IMR-90 (cell line): ENCODE measurements at regions not wholly inside any gene's neighbourhood (a gene's known extent, or its start where the extent isn't known, plus 50 kb on each side); places are given as distances from the start of the nearest gene placed in this dataset.

Experiments
- ATAC-seq: fragments of 200-7000 bp; cut with Tn5 transposase; 2 replicates; pipeline ENCODE4 v1.9.1; 2020; ENCODE audit warnings: low read depth, mild to moderate bottlenecking, moderate library complexity
- BruUV-seq: library from RNA; stranded (reverse); fragments of 400-500 nt; replicated peaks from 2 replicates; lab custom pipeline; 2021; lab: Mats Ljungman, UMichigan
- CTCF ChIA-PET: fragments of 300-600 bp; formaldehyde crosslinking; extraction: SDS; loops from one replicate; lab custom pipeline; 2021; ENCODE audit warnings: antibody characterized with exemption; lab: Yijun Ruan, JAX
- POLR2A ChIA-PET: fragments of 300-600 bp; sonication (Branson Sonifier 250); formaldehyde crosslinking; loops from one replicate; lab custom pipeline; 2022; ENCODE audit warnings: antibody characterized with exemption; ENCODE audit not compliant: unreplicated experiment; lab: Charles Lee
- DNase-seq: peaks from one replicate; pipeline ENCODE4 v3.0.0; 2013
- H2AFZ ChIP-seq: replicated peaks from 2 replicates; pipeline ENCODE3; 2013; ENCODE audit warnings: low read length, mild to moderate bottlenecking; ENCODE audit not compliant: poor library complexity
- H2AK5ac ChIP-seq: 2 replicates; pipeline ENCODE4 v1.6.1; 2013; ENCODE audit warnings: low read depth, low read length, inconsistent platforms
- H2AK9ac ChIP-seq: replicated peaks from 2 replicates; pipeline ENCODE3; 2013; ENCODE audit warnings: mild to moderate bottlenecking, low read depth, low read length, moderate library complexity; ENCODE audit not compliant: poor library complexity
- H2BK120ac ChIP-seq: 2 replicates; pipeline ENCODE4 v1.6.1; 2013; ENCODE audit warnings: low read depth, low read length, inconsistent platforms
- H2BK15ac ChIP-seq: 3 replicates; pipeline ENCODE4 v1.6.1; 2013; ENCODE audit warnings: low read depth, low read length, inconsistent platforms
- H2BK20ac ChIP-seq: 2 replicates; pipeline ENCODE4 v1.6.1; 2013; ENCODE audit warnings: low read depth, mild to moderate bottlenecking, inconsistent platforms, low read length, moderate library complexity
- H2BK5ac ChIP-seq: 2 replicates; pipeline ENCODE4 v1.6.1; 2013; ENCODE audit warnings: mild to moderate bottlenecking, low read depth, low read length, inconsistent platforms; ENCODE audit not compliant: poor library complexity, severe bottlenecking
- H3K14ac ChIP-seq: replicated peaks from 2 replicates; pipeline ENCODE4 v1.6.1; 2013; ENCODE audit warnings: low read depth, low read length, inconsistent platforms
- H3K18ac ChIP-seq: 2 replicates; pipeline ENCODE4 v1.6.1; 2013; ENCODE audit warnings: low read depth, low read length, control low read depth
- H3K23ac ChIP-seq: 2 replicates; pipeline ENCODE4 v1.6.1; 2013; ENCODE audit warnings: low read depth, low read length, inconsistent platforms
- H3K27ac ChIP-seq: 2 replicates; pipeline ENCODE4 v1.5.1; 2013; ENCODE audit warnings: mild to moderate bottlenecking, control low read depth, low read length; ENCODE audit not compliant: insufficient read depth
- H3K27me3 ChIP-seq: 2 replicates; pipeline ENCODE4 v1.6.1; 2013; ENCODE audit warnings: low read length; ENCODE audit not compliant: control insufficient read depth, insufficient read depth
- H3K36me3 ChIP-seq: 2 replicates; pipeline ENCODE4 v1.6.1; 2013; ENCODE audit warnings: low read length, mixed read lengths; ENCODE audit not compliant: control insufficient read depth, insufficient read depth
- H3K4ac ChIP-seq: 2 replicates; pipeline ENCODE4 v1.6.1; 2013; ENCODE audit warnings: low read depth, low read length, inconsistent platforms
- H3K4me1 ChIP-seq: 2 replicates; pipeline ENCODE4 v1.6.1; 2013; ENCODE audit warnings: low read length, mixed read lengths; ENCODE audit not compliant: control insufficient read depth, insufficient read depth
- H3K4me2 ChIP-seq: 2 replicates; pipeline ENCODE4 v1.6.1; 2013; ENCODE audit warnings: low read depth, mild to moderate bottlenecking, control low read depth, low read length, moderate library complexity
- H3K4me3 ChIP-seq: 2 replicates; pipeline ENCODE4 v1.5.1; 2013; ENCODE audit warnings: low read depth, mild to moderate bottlenecking, control low read depth, low read length, moderate library complexity; ENCODE audit not compliant: insufficient read depth
- H3K56ac ChIP-seq: 2 replicates; pipeline ENCODE4 v1.6.1; 2013; ENCODE audit warnings: low read length, inconsistent platforms; ENCODE audit not compliant: insufficient read depth; ENCODE audit errors: extremely low read depth
- H3K79me1 ChIP-seq, 2 experiments: 2 replicates each; pipeline ENCODE4 v1.6.1; 2013; ENCODE audit warnings: low read length in 2 of 2, inconsistent platforms in 1 of 2, low read depth in 1 of 2
- H3K9ac ChIP-seq: 2 replicates; pipeline ENCODE4 v1.6.1; 2013; ENCODE audit warnings: low read depth, low read length, control low read depth
- H3K9me1 ChIP-seq: 2 replicates; pipeline ENCODE4 v1.6.1; 2013; ENCODE audit warnings: low read length, inconsistent platforms; ENCODE audit not compliant: insufficient read depth
- H3K9me3 ChIP-seq: 2 replicates; pipeline ENCODE4 v1.6.1; 2013; ENCODE audit warnings: low read length; ENCODE audit not compliant: control insufficient read depth, insufficient read depth
- H4K20me1 ChIP-seq: 2 replicates; pipeline ENCODE4 v1.6.1; 2013; ENCODE audit warnings: low read length, inconsistent platforms; ENCODE audit not compliant: insufficient read depth
- H4K5ac ChIP-seq: 2 replicates; pipeline ENCODE4 v1.6.1; 2013; ENCODE audit warnings: mild to moderate bottlenecking, low read depth, low read length, control low read depth
- H4K8ac ChIP-seq, 2 experiments: 2 replicates each; pipeline ENCODE4 v1.6.1; 2013; ENCODE audit warnings: low read depth in 2 of 2, low read length in 2 of 2, control low read depth in 1 of 2, inconsistent platforms in 1 of 2
- H4K91ac ChIP-seq: 2 replicates; pipeline ENCODE4 v1.6.1; 2013; ENCODE audit warnings: low read depth, low read length, inconsistent platforms; ENCODE audit not compliant: insufficient read depth
- CEBPB ChIP-seq: IDR thresholded peaks from 2 replicates; pipeline ENCODE4 v1.6.1; 2012; ENCODE audit warnings: low read depth, low read length, improper control_type of control experiment
- FOS ChIP-seq: fragments of 150-350 bp; IDR thresholded peaks from 2 replicates; pipeline ENCODE4 v1.6.1; 2016; ENCODE audit warnings: low read depth, low read length
- MAZ ChIP-seq: IDR thresholded peaks from 2 replicates; pipeline ENCODE4 v1.6.1; 2012; ENCODE audit warnings: low read depth, mild to moderate bottlenecking, low read length, improper control_type of control experiment, moderate library complexity, borderline replicate concordance
- MXI1 ChIP-seq: IDR thresholded peaks from 2 replicates; pipeline ENCODE4 v1.6.1; 2012; ENCODE audit warnings: low read depth, mild to moderate bottlenecking, low read length, moderate library complexity, borderline replicate concordance
- NFE2L2 ChIP-seq: fragments of 150-350 bp; IDR thresholded peaks from 2 replicates; pipeline ENCODE4 v1.6.1; 2016; ENCODE audit warnings: low read depth, mild to moderate bottlenecking, low read length
- RCOR1 ChIP-seq: IDR thresholded peaks from 2 replicates; pipeline ENCODE4 v1.6.1; 2012; ENCODE audit warnings: mild to moderate bottlenecking, low read length, improper control_type of control experiment; ENCODE audit not compliant: insufficient replicate concordance
- WGBS, 2 experiments: methylation state at CpG; one replicate each; pipeline versions ENCODE4 v1.1.5 to v1.1.7; 2013; ENCODE audit warnings: missing lambda C conversion rate in 2 of 2; ENCODE audit not compliant: insufficient read length in 1 of 2; ENCODE audit errors: extremely low coverage in 2 of 2; 5-methylcytosine and 5-hydroxymethylcytosine counted together
- dilution Hi-C: fragments of 300-500 bp; cut with HindIII; formaldehyde crosslinking; loops from one replicate; pipeline ENCODE4 v1.14.3; 2018; ENCODE audit warnings: low sequenced_read_pairs; ENCODE audit not compliant: unreplicated experiment
- in situ Hi-C: fragments of 300-500 bp; cut with MboI; formaldehyde crosslinking; loops from 3 replicates; pipeline ENCODE4 v1.14.3; 2019; ENCODE audit warnings: low sequenced_read_pairs, inconsistent platforms, mixed read lengths
- intact Hi-C: fragments of 100-400 bp; cut with micrococcal nuclease; formaldehyde crosslinking; loops from 2 replicates; pipeline ENCODE4 v1.10.0; 2022
- TF ChIP-seq, protein P1 (sequence below): conservative IDR thresholded peaks from 2 replicates; pipeline ENCODE4 v1.5.1; 2012; ENCODE audit warnings: mild to moderate bottlenecking, low read depth, low read length, improper control_type of control experiment

DNA sequence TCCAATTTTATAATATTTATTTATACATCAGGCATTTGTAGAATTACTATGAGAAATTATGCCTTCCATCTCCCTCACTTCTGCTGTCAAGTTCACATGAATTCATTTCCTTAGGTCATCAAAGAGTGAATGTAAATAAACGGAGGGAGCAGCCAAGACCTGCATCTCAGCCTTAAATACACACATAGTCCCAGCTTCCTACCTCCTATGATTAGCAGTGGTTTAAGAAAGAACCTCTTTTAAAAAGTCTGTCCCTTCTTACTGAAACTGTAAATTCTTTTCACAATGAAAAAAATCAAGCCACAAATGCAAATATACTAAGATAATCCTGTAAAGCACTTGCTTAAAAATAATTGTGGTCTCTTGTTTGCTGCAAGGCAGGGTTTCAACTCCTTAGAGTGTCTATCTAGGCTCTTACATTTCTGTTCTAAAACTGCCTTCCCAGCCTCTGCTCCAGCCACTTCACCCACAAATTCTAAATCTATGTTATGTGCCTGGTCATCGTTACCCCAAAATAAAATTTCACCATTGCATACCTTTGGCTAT, 532.7 kb upstream of the FSHR start:
- Histone ChIP-seq H2BK5ac (no peak overlapping the region), H2AK9ac (no peak overlapping the region), H2BK20ac (no peak overlapping the region), H3K9me1 (no peaks in the 10 kb centered on the region), H4K8ac (no peak overlapping the region), H2AFZ (no peak overlapping the region), H2BK15ac (no peak overlapping the region), H3K79me1 (no peaks in the 10 kb centered on the region), H3K9me3 (peaks cover 4% of the 10 kb centered on the region), H2BK120ac (no peak overlapping the region), H3K18ac (no peak overlapping the region), H3K27me3 (no peaks in the 10 kb centered on the region), H4K5ac (no peak overlapping the region), H3K4me2 (no peak overlapping the region), H3K27ac (no peak overlapping the region), H4K20me1 (no peaks in the 10 kb centered on the region), H3K4ac (no peak overlapping the region), H4K91ac (no peak overlapping the region), H3K14ac (no peak overlapping the region), H3K36me3 (no peaks in the 10 kb centered on the region), H3K23ac (no peak overlapping the region), H3K4me1 (no peaks in the 10 kb centered on the region), H3K4me3 (no peak overlapping the region), H3K9ac (no peak overlapping the region), H2AK5ac (no peak overlapping the region), H3K56ac (no peak overlapping the region)
- no peak for TF ChIP-seq CEBPB
- TF ChIP-seq FOS = no peak
- no peak for TF ChIP-seq NFE2L2
- no peak for TF ChIP-seq MXI1
- no peak for TF ChIP-seq MAZ
- no peak for TF ChIP-seq RCOR1
- TF ChIP-seq, protein P1, sequence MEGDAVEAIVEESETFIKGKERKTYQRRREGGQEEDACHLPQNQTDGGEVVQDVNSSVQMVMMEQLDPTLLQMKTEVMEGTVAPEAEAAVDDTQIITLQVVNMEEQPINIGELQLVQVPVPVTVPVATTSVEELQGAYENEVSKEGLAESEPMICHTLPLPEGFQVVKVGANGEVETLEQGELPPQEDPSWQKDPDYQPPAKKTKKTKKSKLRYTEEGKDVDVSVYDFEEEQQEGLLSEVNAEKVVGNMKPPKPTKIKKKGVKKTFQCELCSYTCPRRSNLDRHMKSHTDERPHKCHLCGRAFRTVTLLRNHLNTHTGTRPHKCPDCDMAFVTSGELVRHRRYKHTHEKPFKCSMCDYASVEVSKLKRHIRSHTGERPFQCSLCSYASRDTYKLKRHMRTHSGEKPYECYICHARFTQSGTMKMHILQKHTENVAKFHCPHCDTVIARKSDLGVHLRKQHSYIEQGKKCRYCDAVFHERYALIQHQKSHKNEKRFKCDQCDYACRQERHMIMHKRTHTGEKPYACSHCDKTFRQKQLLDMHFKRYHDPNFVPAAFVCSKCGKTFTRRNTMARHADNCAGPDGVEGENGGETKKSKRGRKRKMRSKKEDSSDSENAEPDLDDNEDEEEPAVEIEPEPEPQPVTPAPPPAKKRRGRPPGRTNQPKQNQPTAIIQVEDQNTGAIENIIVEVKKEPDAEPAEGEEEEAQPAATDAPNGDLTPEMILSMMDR = no peak
- no peak for DNase-seq
- CTCF ChIA-PET = interaction anchor here (0.7 kb wide), 1 partner anchor 14 kb away, joined by 3 read pairs; no protein-coding TSS in a partner anchor
- POLR2A ChIA-PET = no interaction called here
- in situ Hi-C loops (no loop called here), dilution Hi-C loops (no loop called here), intact Hi-C loops (no loop called here)
- no peak for ATAC-seq
- WGBS, 2 experiments = no CpG with 5 or more reads among the region's 2 CpGs
- no TSS peak for BruUV-seq
